Body of pancreas (tissue), 4 donors: ENCODE measurements at regions not wholly inside any gene's neighbourhood (a gene's known extent, or its start where the extent isn't known, plus 50 kb on each side); places are given as distances from the start of the nearest gene placed in this dataset.

Source experiments
- ATAC-seq: fragments of 150-250 bp; one replicate; pipeline ENCODE4 v1.9.1; 2016
- DNase-seq, 4 donors: peaks; one replicate each; pipeline ENCODE4 v3.0.0-alpha.2; 2019
- H3K27ac ChIP-seq, 4 donors: fragments of 200-600 bp; sonication (generic); 1 replicate in 3 of 4; 2 replicates in 1 of 4; pipeline versions ENCODE4 v1.5.1 to v1.6.1; 2016 to 2019; ENCODE audit warnings: mild to moderate bottlenecking in 1 of 4, mixed read lengths in 1 of 4, moderate library complexity in 1 of 4
- H3K27me3 ChIP-seq, 2 donors: fragments of 200-600 bp; sonication (generic); one replicate each; pipeline ENCODE4 v1.6.0; 2016; ENCODE audit warnings: mild to moderate bottlenecking in 1 of 2
- H3K36me3 ChIP-seq, 2 donors: fragments of 200-600 bp; sonication (generic); replicated peaks in 1 of 2; 2 replicates each; pipeline ENCODE4 v1.5.1; 2016; ENCODE audit warnings: low read depth in 2 of 2; ENCODE audit not compliant: insufficient read depth in 1 of 2
- H3K4me1 ChIP-seq: fragments of 200-600 bp; sonication (generic); one replicate; pipeline ENCODE4 v1.6.0; 2016
- H3K4me3 ChIP-seq, 2 donors: fragments of 200-600 bp; sonication (generic); 1 replicate in 1 of 2; 2 replicates in 1 of 2; pipeline ENCODE4 v1.5.1; 2016 to 2019
- H3K9me3 ChIP-seq, 3 donors: fragments of 200-600 bp; sonication (generic); 1 replicate in 2 of 3; 2 replicates in 1 of 3; pipeline ENCODE4 v1.5.1; 2016
- CTCF ChIP-seq, 7 experiments: fragments of 450-650 bp in 4 of 7; fragments of 200-600 bp in 3 of 7; sonication (generic) in 3 of 7; IDR thresholded peaks; one replicate each; pipeline ENCODE4 v1.5.1; 2016 to 2019; ENCODE audit warnings: antibody characterized with exemption in 7 of 7
- POLR2A ChIP-seq, 3 donors: fragments of 450-650 bp; IDR thresholded peaks; one replicate each; pipeline ENCODE4 v1.6.1; 2016; ENCODE audit warnings: antibody characterized with exemption in 3 of 3, mild to moderate bottlenecking in 2 of 3
- WGBS, 2 donors: methylation state at CpG; one replicate each; pipeline ENCODE4 v1.1.5; 2017; 5-methylcytosine and 5-hydroxymethylcytosine counted together
- intact Hi-C: fragments of 100-400 bp; cut with DNase I; formaldehyde crosslinking; loops from one replicate; pipeline ENCODE4 v1.15.1; 2023

- 66 to 79% methylated on average over 6 of the region's 6 CpGs for WGBS, 2 donors
- H3K36me3 ChIP-seq, result no peaks in the 10 kb centered on the region
- H3K4me3 ChIP-seq, result no peak overlapping the region
- no peak overlapping the region for H3K27ac ChIP-seq
- no peak for DNase-seq
- no peaks in the 10 kb centered on the region for H3K9me3 ChIP-seq
- no peaks in the 10 kb centered on the region for H3K4me1 ChIP-seq
- intact Hi-C loops, result no loop called here
- H3K27me3 ChIP-seq, result no peaks in the 10 kb centered on the region
- TF ChIP-seq POLR2A (IDR thresholded peaks at IDR 0.05), result no peak
- no peak for TF ChIP-seq CTCF (IDR thresholded peaks at IDR 0.05)
- no peak for ATAC-seq
Observed at GRCh38 chr3:148631124-148631903, 66.4 kb upstream of the AGTR1 start.

GRCh38 chr3:148641722-148642121, 56.0 kb upstream of the AGTR1 start:
- Histone ChIP-seq H3K9me3 (no peaks in the 10 kb centered on the region), H3K4me1 (no peaks in the 10 kb centered on the region), H3K36me3 (no peaks in the 10 kb centered on the region), H3K4me3 (no peak overlapping the region), H3K27ac (no peak overlapping the region), H3K27me3 (no peaks in the 10 kb centered on the region)
- intact Hi-C loops, result no loop called here
- no peak for TF ChIP-seq POLR2A (IDR thresholded peaks at IDR 0.05)
- no peak for TF ChIP-seq CTCF (IDR thresholded peaks at IDR 0.05)
- 80 to 96% methylated on average over 2 of the region's 2 CpGs for WGBS, 2 donors
- no peak for ATAC-seq
- no peak for DNase-seq

- DNase-seq, result no peak
- Histone ChIP-seq H3K36me3 (no peaks in the 10 kb centered on the region), H3K4me3 (no peak overlapping the region), H3K27ac (no peak overlapping the region), H3K27me3 (no peaks in the 10 kb centered on the region), H3K9me3 (no peaks in the 10 kb centered on the region), H3K4me1 (no peaks in the 10 kb centered on the region)
- intact Hi-C loops, result no loop called here
- ATAC-seq, result no peak
- no peak for TF ChIP-seq POLR2A (IDR thresholded peaks at IDR 0.05)
- no peak for TF ChIP-seq CTCF (IDR thresholded peaks at IDR 0.05)
Observed at GRCh38 chr3:148642214-148642613, 55.5 kb upstream of the AGTR1 start.

GRCh38 chr3:148642616-148643015, 55.1 kb upstream of the AGTR1 start:
- WGBS, 2 donors, result 85 to 86% methylated on average over 2 of the region's 2 CpGs
- no peak for DNase-seq
- intact Hi-C loops, result no loop called here
- Histone ChIP-seq H3K36me3 (no peaks in the 10 kb centered on the region), H3K9me3 (no peaks in the 10 kb centered on the region), H3K27me3 (no peaks in the 10 kb centered on the region), H3K4me1 (no peaks in the 10 kb centered on the region), H3K4me3 (no peak overlapping the region), H3K27ac (no peak overlapping the region)
- ATAC-seq, result no peak
- TF ChIP-seq CTCF (IDR thresholded peaks at IDR 0.05), result no peak

- no peaks in the 10 kb centered on the region for H3K9me3 ChIP-seq
- H3K36me3 ChIP-seq, result no peaks in the 10 kb centered on the region
- H3K4me3 ChIP-seq, result no peak overlapping the region
- intact Hi-C loops, result no loop called here
- DNase-seq (no peak), ATAC-seq (peak; percentile 27)
- WGBS, 2 donors, result 63 to 81% methylated on average over 4 of the region's 4 CpGs
- H3K27me3 ChIP-seq, result no peaks in the 10 kb centered on the region
- H3K4me1 ChIP-seq, result no peaks in the 10 kb centered on the region
- H3K27ac ChIP-seq, result no peak overlapping the region
- no peak for TF ChIP-seq CTCF (IDR thresholded peaks at IDR 0.05)
- no peak for TF ChIP-seq POLR2A (IDR thresholded peaks at IDR 0.05)
Observed at GRCh38 chr3:148643389-148643840, 54.3 kb upstream of the AGTR1 start.
